Neural cell (in vitro differentiated cells): ENCODE measurements at regions not wholly inside any gene's neighbourhood (a gene's known extent, or its start where the extent isn't known, plus 50 kb on each side); places are given as distances from the start of the nearest gene placed in this dataset.

Experiments used
- H2AFZ ChIP-seq: fragments of 200-600, 300-800 bp; sonication (generic), shearing (Covaris generic); 2 replicates; pipeline ENCODE4 v1.6.0; 2014; ENCODE audit warnings: low read depth, mild to moderate bottlenecking, antibody characterized with exemption, low read length, moderate library complexity
- H3F3A ChIP-seq: fragments of 200-600 bp; shearing (Covaris generic); 2 replicates; pipeline ENCODE4 v1.6.1; 2016; ENCODE audit warnings: mild to moderate bottlenecking, moderate library complexity, mixed read lengths, antibody characterized with exemption, low read length; ENCODE audit not compliant: insufficient read depth, poor library complexity, severe bottlenecking
- H3K27ac ChIP-seq: fragments of 200-600, 300-800 bp; sonication (generic), shearing (Covaris generic); 2 replicates; pipeline ENCODE4 v1.5.1; 2014; ENCODE audit warnings: mild to moderate bottlenecking, low read length, moderate library complexity
- H3K27me3 ChIP-seq: fragments of 300-800, 200-600 bp; sonication (generic), shearing (Covaris generic); 2 replicates; pipeline ENCODE4 v1.6.0; 2014; ENCODE audit warnings: mild to moderate bottlenecking, low read depth, low read length, moderate library complexity; ENCODE audit not compliant: insufficient read depth
- H3K36me3 ChIP-seq: fragments of 300-800, 200-600 bp; sonication (generic), shearing (Covaris generic); 2 replicates; pipeline ENCODE4 v1.5.1; 2014; ENCODE audit warnings: mild to moderate bottlenecking, antibody characterized with exemption, low read length, moderate library complexity; ENCODE audit not compliant: insufficient read depth
- H3K4me2 ChIP-seq: fragments of 300-800, 200-600 bp; sonication (generic), shearing (Covaris generic); 2 replicates; pipeline ENCODE4 v1.6.0; 2014; ENCODE audit warnings: mild to moderate bottlenecking, low read length
- H3K4me3 ChIP-seq: fragments of 300-800, 200-600 bp; sonication (generic), shearing (Covaris generic); 2 replicates; pipeline ENCODE4 v1.5.1; 2014; ENCODE audit warnings: mild to moderate bottlenecking, low read length, moderate library complexity
- H3K79me2 ChIP-seq: fragments of 200-600 bp; shearing (Covaris generic); replicated peaks from 2 replicates; pipeline ENCODE4 v1.6.0; 2014; ENCODE audit warnings: mild to moderate bottlenecking, low read length, moderate library complexity; ENCODE audit not compliant: insufficient read depth
- H3K9ac ChIP-seq: fragments of 300-800, 200-600 bp; sonication (generic), shearing (Covaris generic); 2 replicates; pipeline ENCODE4 v1.6.1; 2016; ENCODE audit warnings: mild to moderate bottlenecking, low read length, mixed read lengths
- H3K9me2 ChIP-seq: fragments of 200-600 bp; shearing (Covaris generic); 2 replicates; pipeline ENCODE4 v1.6.1; 2016; ENCODE audit warnings: mild to moderate bottlenecking, low read length, mixed read lengths; ENCODE audit not compliant: insufficient read depth
- H3K9me3 ChIP-seq: fragments of 200-600, 300-800 bp; sonication (generic), shearing (Covaris generic); 2 replicates; pipeline ENCODE4 v1.6.1; 2016; ENCODE audit warnings: mild to moderate bottlenecking, mixed run types, low read length, moderate library complexity, mixed read lengths
- H4K20me1 ChIP-seq: fragments of 200-600 bp; shearing (Covaris generic); 2 replicates; pipeline ENCODE4 v1.6.1; 2016; ENCODE audit warnings: mild to moderate bottlenecking, mixed run types; ENCODE audit not compliant: insufficient read depth
- EP300 ChIP-seq: fragments of 450-650 bp; conservative IDR thresholded peaks from 2 replicates; pipeline ENCODE4 v1.6.1; 2014; ENCODE audit warnings: antibody characterized with exemption, mild to moderate bottlenecking, moderate library complexity; ENCODE audit not compliant: poor library complexity, severe bottlenecking
- EZH2 ChIP-seq: fragments of 200-600, 300-800 bp; shearing (Covaris generic), sonication (generic); IDR thresholded peaks from 2 replicates; pipeline ENCODE4 v1.6.1; 2014; ENCODE audit warnings: antibody characterized with exemption, low read length, borderline replicate concordance, mild to moderate bottlenecking; ENCODE audit not compliant: insufficient read depth, poor library complexity, severe bottlenecking
- MXI1 ChIP-seq: fragments of 450-650 bp; conservative IDR thresholded peaks from 2 replicates; pipeline ENCODE4 v1.6.1; 2014; ENCODE audit warnings: antibody characterized with exemption, mild to moderate bottlenecking; ENCODE audit not compliant: poor library complexity, severe bottlenecking
- POLR2AphosphoS5 ChIP-seq: IDR thresholded peaks from 2 replicates; pipeline ENCODE4 v1.6.1; 2012
- RAD21 ChIP-seq: fragments of 450-650 bp; conservative IDR thresholded peaks from 2 replicates; pipeline ENCODE4 v1.6.1; 2014; ENCODE audit warnings: antibody characterized with exemption, mild to moderate bottlenecking, moderate library complexity
- SMC3 ChIP-seq: fragments of 450-650 bp; conservative IDR thresholded peaks from 2 replicates; pipeline ENCODE4 v1.6.1; 2014; ENCODE audit warnings: antibody characterized with exemption, mild to moderate bottlenecking, moderate library complexity; ENCODE audit not compliant: poor library complexity
- TAF1 ChIP-seq: IDR thresholded peaks from 2 replicates; pipeline ENCODE4 v1.6.1; 2012; ENCODE audit warnings: low read depth
- TF ChIP-seq, protein P1 (sequence below): fragments of 450-650 bp; IDR thresholded peaks from 2 replicates; pipeline ENCODE4 v1.5.1; 2014; ENCODE audit warnings: antibody characterized with exemption, mild to moderate bottlenecking, moderate library complexity; ENCODE audit not compliant: poor library complexity, severe bottlenecking
- TF ChIP-seq, protein P2 (sequence below): IDR thresholded peaks from 2 replicates; pipeline ENCODE4 v1.6.1; 2012; ENCODE audit warnings: borderline replicate concordance

DNA sequence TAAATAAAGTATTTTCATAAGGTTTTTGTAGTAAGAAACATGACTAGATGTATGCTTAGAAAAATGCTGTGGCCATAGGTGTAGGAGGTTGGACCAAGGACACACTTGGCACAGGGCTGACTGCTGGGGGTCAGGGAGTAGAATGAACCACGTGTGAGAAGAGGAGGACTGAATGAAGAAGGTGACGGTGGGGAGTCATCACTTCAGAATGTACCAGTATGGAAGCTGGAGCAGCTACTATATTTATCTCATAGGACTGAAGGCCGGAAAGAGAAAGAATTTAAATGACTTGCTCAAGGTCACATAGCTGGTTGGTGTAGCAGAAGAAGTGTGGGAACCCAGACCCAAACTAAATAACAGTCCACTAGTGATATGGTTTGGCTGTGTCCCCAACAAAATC lies 79.8 kb upstream of the HAO2 start:
- Histone ChIP-seq H4K20me1 (no peaks in the 10 kb centered on the region), H3K27me3 (no peaks in the 10 kb centered on the region), H3F3A (no peaks in the 10 kb centered on the region), H2AFZ (no peak overlapping the region), H3K4me2 (no peak overlapping the region), H3K4me3 (no peak overlapping the region), H3K9me2 (no peaks in the 10 kb centered on the region), H3K79me2 (no peaks in the 10 kb centered on the region), H3K36me3 (no peaks in the 10 kb centered on the region), H3K27ac (no peak overlapping the region), H3K9me3 (no peaks in the 10 kb centered on the region), H3K9ac (no peak overlapping the region)
- TF ChIP-seq RAD21 (no peak), EP300 (no peak), MXI1 (no peak), SMC3 (no peak), EZH2 (no peak), POLR2AphosphoS5 (no peak)
- TF ChIP-seq, protein P1, sequence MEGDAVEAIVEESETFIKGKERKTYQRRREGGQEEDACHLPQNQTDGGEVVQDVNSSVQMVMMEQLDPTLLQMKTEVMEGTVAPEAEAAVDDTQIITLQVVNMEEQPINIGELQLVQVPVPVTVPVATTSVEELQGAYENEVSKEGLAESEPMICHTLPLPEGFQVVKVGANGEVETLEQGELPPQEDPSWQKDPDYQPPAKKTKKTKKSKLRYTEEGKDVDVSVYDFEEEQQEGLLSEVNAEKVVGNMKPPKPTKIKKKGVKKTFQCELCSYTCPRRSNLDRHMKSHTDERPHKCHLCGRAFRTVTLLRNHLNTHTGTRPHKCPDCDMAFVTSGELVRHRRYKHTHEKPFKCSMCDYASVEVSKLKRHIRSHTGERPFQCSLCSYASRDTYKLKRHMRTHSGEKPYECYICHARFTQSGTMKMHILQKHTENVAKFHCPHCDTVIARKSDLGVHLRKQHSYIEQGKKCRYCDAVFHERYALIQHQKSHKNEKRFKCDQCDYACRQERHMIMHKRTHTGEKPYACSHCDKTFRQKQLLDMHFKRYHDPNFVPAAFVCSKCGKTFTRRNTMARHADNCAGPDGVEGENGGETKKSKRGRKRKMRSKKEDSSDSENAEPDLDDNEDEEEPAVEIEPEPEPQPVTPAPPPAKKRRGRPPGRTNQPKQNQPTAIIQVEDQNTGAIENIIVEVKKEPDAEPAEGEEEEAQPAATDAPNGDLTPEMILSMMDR: no peak

DNA sequence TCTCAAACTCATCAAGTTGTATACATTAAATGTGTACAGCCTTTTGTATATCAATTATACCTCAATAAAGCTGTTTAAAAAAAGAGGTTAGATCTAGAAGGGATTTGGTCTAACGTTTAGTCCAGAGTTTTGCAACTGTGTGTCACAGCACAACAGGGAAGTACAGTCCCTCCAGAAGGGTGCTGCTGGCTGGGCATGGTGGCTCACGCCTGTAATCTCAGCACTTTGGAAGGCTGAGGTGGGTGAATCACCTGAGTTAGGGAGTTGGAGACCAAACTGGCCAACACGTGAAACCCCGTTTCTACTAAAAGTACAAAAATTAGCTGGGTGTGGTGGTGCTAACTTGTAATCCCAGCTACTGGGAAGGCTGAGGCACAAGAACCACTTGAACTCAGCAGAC lies 78.3 kb upstream of the HAO2 start:
- TF ChIP-seq EZH2 (no peak), TAF1 (no peak), EP300 (no peak), MXI1 (no peak), SMC3 (no peak), POLR2AphosphoS5 (no peak), RAD21 (no peak)
- TF ChIP-seq, protein P2, sequence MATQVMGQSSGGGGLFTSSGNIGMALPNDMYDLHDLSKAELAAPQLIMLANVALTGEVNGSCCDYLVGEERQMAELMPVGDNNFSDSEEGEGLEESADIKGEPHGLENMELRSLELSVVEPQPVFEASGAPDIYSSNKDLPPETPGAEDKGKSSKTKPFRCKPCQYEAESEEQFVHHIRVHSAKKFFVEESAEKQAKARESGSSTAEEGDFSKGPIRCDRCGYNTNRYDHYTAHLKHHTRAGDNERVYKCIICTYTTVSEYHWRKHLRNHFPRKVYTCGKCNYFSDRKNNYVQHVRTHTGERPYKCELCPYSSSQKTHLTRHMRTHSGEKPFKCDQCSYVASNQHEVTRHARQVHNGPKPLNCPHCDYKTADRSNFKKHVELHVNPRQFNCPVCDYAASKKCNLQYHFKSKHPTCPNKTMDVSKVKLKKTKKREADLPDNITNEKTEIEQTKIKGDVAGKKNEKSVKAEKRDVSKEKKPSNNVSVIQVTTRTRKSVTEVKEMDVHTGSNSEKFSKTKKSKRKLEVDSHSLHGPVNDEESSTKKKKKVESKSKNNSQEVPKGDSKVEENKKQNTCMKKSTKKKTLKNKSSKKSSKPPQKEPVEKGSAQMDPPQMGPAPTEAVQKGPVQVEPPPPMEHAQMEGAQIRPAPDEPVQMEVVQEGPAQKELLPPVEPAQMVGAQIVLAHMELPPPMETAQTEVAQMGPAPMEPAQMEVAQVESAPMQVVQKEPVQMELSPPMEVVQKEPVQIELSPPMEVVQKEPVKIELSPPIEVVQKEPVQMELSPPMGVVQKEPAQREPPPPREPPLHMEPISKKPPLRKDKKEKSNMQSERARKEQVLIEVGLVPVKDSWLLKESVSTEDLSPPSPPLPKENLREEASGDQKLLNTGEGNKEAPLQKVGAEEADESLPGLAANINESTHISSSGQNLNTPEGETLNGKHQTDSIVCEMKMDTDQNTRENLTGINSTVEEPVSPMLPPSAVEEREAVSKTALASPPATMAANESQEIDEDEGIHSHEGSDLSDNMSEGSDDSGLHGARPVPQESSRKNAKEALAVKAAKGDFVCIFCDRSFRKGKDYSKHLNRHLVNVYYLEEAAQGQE: no peak
- TF ChIP-seq, protein P1: no peak

More for the DNA sequence above, 78.3 kb upstream of the HAO2 start:
- no peaks in the 10 kb centered on the region for H3K27me3 ChIP-seq
- H2AFZ ChIP-seq: no peak overlapping the region
- H3K4me3 ChIP-seq: no peak overlapping the region
- H4K20me1 ChIP-seq: no peaks in the 10 kb centered on the region
- no peak overlapping the region for H3K27ac ChIP-seq
- H3K79me2 ChIP-seq: no peaks in the 10 kb centered on the region
- H3K4me2 ChIP-seq: no peak overlapping the region
- H3K9me2 ChIP-seq: no peaks in the 10 kb centered on the region
- H3K36me3 ChIP-seq: no peaks in the 10 kb centered on the region
- H3K9me3 ChIP-seq: no peaks in the 10 kb centered on the region
- no peak overlapping the region for H3K9ac ChIP-seq
- H3F3A ChIP-seq: no peaks in the 10 kb centered on the region
